Stomach (tissue), 8 donors: ENCODE measurements at regions not wholly inside any gene's neighbourhood (a gene's known extent, or its start where the extent isn't known, plus 50 kb on each side); places are given as distances from the start of the nearest gene placed in this dataset.

Experiments used
- DNase-seq, 2 donors: peaks; one replicate each; pipeline versions ENCODE4 v3.0.0 to v3.0.0-alpha.2; 2013 to 2019
- H3K27ac ChIP-seq, 5 donors: fragments of 200-600 bp in 4 of 5; sonication (generic) in 4 of 5; one replicate each; pipeline ENCODE4 v1.5.1; 2013 to 2019; ENCODE audit warnings: mild to moderate bottlenecking in 1 of 5, moderate library complexity in 1 of 5
- H3K27me3 ChIP-seq, 3 donors: fragments of 200-600 bp; sonication (generic); one replicate each; pipeline ENCODE4 v1.5.1; 2017 to 2019; ENCODE audit warnings: mixed run types in 1 of 3
- H3K36me3 ChIP-seq, 4 donors: fragments of 200-600 bp; sonication (generic); 1 replicate in 3 of 4; 2 replicates in 1 of 4; pipeline ENCODE4 v1.5.1; 2016 to 2019
- H3K4me1 ChIP-seq, 4 donors: fragments of 200-600 bp; sonication (generic); one replicate each; pipeline ENCODE4 v1.5.1; 2016 to 2019
- H3K4me3 ChIP-seq, 4 donors: fragments of 200-600 bp; sonication (generic) in 3 of 4; one replicate each; pipeline ENCODE4 v1.5.1; 2016 to 2019; ENCODE audit warnings: mild to moderate bottlenecking in 1 of 4
- H3K9me3 ChIP-seq, 4 donors: fragments of 200-600 bp; sonication (generic); one replicate each; pipeline ENCODE4 v1.5.1; 2016 to 2019
- EP300 ChIP-seq: sonication (generic); formaldehyde crosslinking; IDR thresholded peaks from one replicate; pipeline ENCODE4 v1.6.1; 2017; ENCODE audit warnings: antibody characterized with exemption
- POLR2A ChIP-seq, 4 donors: fragments of 450-650 bp; IDR thresholded peaks; one replicate each; pipeline ENCODE4 v1.6.1; 2016; ENCODE audit warnings: antibody characterized with exemption in 4 of 4, control low read depth in 2 of 4, mild to moderate bottlenecking in 1 of 4, moderate library complexity in 1 of 4
- POLR2AphosphoS5 ChIP-seq, 3 donors: sonication (generic); formaldehyde crosslinking; IDR thresholded peaks; one replicate each; pipeline ENCODE4 v1.6.1; 2016; ENCODE audit warnings: antibody characterized with exemption in 3 of 3
- WGBS, 5 donors: extraction: QIAGEN DNeasy Blood & Tissue Kit in 3 of 5; methylation state at CpG; one replicate each; pipeline versions ENCODE4 v1.1.5 to v1.1.7; 2013 to 2018; 5-methylcytosine and 5-hydroxymethylcytosine counted together
- intact Hi-C: fragments of 100-400 bp; cut with DNase I; formaldehyde crosslinking; loops from one replicate; pipeline ENCODE4 v1.15.1; 2023; ENCODE audit warnings: low total_unique reads
- TF ChIP-seq, protein P1 (sequence below), 7 experiments: fragments of 450-650 bp in 4 of 7; fragments of 200-600 bp in 3 of 7; sonication (generic) in 3 of 7; IDR thresholded peaks; one replicate each; pipeline ENCODE4 v1.5.1; 2016 to 2019; ENCODE audit warnings: antibody characterized with exemption in 7 of 7, control low read depth in 2 of 7, mild to moderate bottlenecking in 1 of 7
- donor health status: healthy with polysubstance abuse.
- donor health status: Bipolar disorder and iron deficiency.
- donor health status: healthy.

DNA sequence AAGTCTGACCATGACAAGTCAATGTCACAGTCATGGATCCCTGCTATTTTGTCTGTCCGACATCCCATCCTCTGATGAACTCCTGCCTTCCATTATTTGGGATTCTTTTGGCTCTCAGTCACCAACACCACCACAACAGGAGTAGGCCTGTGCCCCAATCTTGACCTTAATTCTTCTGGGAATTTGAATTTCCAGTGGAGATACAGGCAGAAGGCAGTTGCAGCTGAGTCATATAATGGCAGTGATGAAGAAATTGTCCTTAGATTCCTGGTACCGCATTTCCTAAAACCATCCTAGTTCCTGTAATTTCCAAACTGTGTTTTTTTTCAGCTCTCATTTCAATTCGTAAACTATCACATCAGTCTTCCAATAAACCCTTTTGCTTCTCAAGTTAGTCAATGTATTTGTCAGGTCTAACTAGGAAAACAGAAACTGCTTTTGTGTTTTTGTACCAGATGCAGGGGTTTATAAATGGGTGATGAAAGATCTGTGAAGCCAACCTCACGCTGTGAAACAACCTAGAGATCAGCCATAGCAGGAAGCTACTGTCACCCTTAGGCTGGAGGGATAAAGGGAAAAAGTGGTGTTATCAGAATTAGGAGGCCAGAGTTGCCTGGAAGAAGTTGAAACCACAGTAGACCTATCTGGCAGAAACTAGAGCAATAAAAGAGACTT lies 126.3 kb upstream of the TMEM108 start:
- Histone ChIP-seq H3K27ac (no peak overlapping the region), H3K36me3 (no peaks in the 10 kb centered on the region), H3K27me3 (no peaks in the 10 kb centered on the region), H3K9me3 (no peaks in the 10 kb centered on the region), H3K4me3 (no peak overlapping the region), H3K4me1 (no peaks in the 10 kb centered on the region)
- TF ChIP-seq POLR2AphosphoS5 (IDR thresholded peaks at IDR 0.05) = no peak
- intact Hi-C loops = no loop called here
- no peak for DNase-seq
- 64 to 86% (median 75%) methylated on average over 4 of the region's 4 CpGs for WGBS, 5 donors

- no peak for DNase-seq
- Histone ChIP-seq H3K27ac (no peak overlapping the region), H3K27me3 (no peaks in the 10 kb centered on the region), H3K36me3 (no peaks in the 10 kb centered on the region), H3K4me1 (no peaks in the 10 kb centered on the region), H3K4me3 (no peak overlapping the region), H3K9me3 (no peaks in the 10 kb centered on the region)
- intact Hi-C loops = no loop called here
- TF ChIP-seq, protein P1, sequence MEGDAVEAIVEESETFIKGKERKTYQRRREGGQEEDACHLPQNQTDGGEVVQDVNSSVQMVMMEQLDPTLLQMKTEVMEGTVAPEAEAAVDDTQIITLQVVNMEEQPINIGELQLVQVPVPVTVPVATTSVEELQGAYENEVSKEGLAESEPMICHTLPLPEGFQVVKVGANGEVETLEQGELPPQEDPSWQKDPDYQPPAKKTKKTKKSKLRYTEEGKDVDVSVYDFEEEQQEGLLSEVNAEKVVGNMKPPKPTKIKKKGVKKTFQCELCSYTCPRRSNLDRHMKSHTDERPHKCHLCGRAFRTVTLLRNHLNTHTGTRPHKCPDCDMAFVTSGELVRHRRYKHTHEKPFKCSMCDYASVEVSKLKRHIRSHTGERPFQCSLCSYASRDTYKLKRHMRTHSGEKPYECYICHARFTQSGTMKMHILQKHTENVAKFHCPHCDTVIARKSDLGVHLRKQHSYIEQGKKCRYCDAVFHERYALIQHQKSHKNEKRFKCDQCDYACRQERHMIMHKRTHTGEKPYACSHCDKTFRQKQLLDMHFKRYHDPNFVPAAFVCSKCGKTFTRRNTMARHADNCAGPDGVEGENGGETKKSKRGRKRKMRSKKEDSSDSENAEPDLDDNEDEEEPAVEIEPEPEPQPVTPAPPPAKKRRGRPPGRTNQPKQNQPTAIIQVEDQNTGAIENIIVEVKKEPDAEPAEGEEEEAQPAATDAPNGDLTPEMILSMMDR (IDR thresholded peaks at IDR 0.05) = no peak
- TF ChIP-seq EP300 (no peak), POLR2A (IDR thresholded peaks at IDR 0.05) (no peak)
- WGBS, 5 donors = 92 to 95% (median 94%) methylated on average over 8 to 10 of the region's 10 CpGs
Observed at GRCh38 chr3:132907293-132907692, 130.9 kb upstream of the TMEM108 start.

DNA sequence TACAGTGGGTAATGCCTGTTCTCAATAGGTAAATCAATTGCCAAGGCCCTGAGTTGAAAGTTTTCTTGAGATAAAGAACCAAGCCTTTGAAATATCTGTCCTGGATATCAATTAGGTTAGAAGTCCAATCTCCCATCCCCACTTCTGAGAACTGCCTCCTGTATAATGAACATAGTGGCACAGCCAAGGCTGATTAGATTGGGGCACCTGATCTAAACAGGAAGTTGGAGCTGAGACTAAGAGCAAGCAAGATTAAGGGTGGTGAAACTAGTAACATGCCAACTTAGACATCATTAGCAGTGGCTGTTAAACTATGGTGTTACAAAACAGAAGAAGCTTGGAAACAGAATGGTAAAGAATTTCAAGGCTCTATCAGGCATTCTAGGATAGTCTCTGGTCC lies 137.7 kb upstream of the TMEM108 start:
- TF ChIP-seq POLR2AphosphoS5 (IDR thresholded peaks at IDR 0.05) = peak in 1 of 3 donors; percentile 72
- TF ChIP-seq EP300 = no peak
- TF ChIP-seq, protein P1 (IDR thresholded peaks at IDR 0.05) = no peak
- no peaks in the 10 kb centered on the region for H3K4me1 ChIP-seq
- no peaks in the 10 kb centered on the region for H3K9me3 ChIP-seq
- intact Hi-C loops = no loop called here
- H3K27me3 ChIP-seq = no peaks in the 10 kb centered on the region
- H3K4me3 ChIP-seq = no peak overlapping the region
- H3K36me3 ChIP-seq = no peaks in the 10 kb centered on the region
- H3K27ac ChIP-seq = no peak overlapping the region
- peak in 1 of 2 donors; percentile 6 for DNase-seq

GRCh38 chr3:132898141-132898540 lies 140.1 kb upstream of the TMEM108 start:
- 85 to 91% (median 86%) methylated on average over 5 of the region's 5 CpGs for WGBS, 5 donors
- TF ChIP-seq POLR2A (IDR thresholded peaks at IDR 0.05) (no peak), EP300 (no peak), POLR2AphosphoS5 (IDR thresholded peaks at IDR 0.05) (no peak)
- TF ChIP-seq, protein P1 (IDR thresholded peaks at IDR 0.05) = no peak
- no peak overlapping the region for H3K4me3 ChIP-seq

DNA sequence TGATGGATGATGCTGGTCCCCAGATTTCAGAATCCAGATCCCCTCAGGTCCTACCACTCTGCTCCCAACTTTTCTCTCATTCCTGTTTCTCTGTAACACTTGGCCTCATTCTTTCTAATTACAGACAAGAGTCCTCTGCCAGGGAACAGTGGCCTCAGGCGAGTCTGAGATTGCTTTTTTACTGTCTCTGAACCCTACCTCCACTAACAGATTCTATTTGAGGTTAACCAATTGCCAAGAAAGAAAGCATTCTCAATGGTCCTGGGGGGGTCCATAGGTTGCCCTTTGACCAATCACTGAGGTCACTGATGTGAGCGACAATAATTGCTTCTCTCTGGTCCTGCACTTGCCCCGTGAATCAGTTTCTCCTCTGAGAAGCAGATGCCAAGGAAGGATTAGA lies 145.2 kb upstream of the TMEM108 start:
- H3K36me3 ChIP-seq = no peaks in the 10 kb centered on the region
- no peaks in the 10 kb centered on the region for H3K9me3 ChIP-seq
- no peaks in the 10 kb centered on the region for H3K27me3 ChIP-seq
- intact Hi-C loops = no loop called here
- H3K27ac ChIP-seq = no peak overlapping the region
- H3K4me1 ChIP-seq = no peaks in the 10 kb centered on the region
- TF ChIP-seq POLR2AphosphoS5 (IDR thresholded peaks at IDR 0.05) = no peak
- no peak for TF ChIP-seq POLR2A (IDR thresholded peaks at IDR 0.05)
- TF ChIP-seq EP300 = no peak
- TF ChIP-seq, protein P1 (IDR thresholded peaks at IDR 0.05) = no peak
- DNase-seq = no peak
- 83 to 94% (median 89%) methylated on average over 3 of the region's 3 CpGs for WGBS, 5 donors
- no peak overlapping the region for H3K4me3 ChIP-seq

More at GRCh38 chr3:132898141-132898540, 140.1 kb upstream of the TMEM108 start:
- Histone ChIP-seq H3K36me3 (no peaks in the 10 kb centered on the region), H3K9me3 (no peaks in the 10 kb centered on the region), H3K27ac (no peak overlapping the region), H3K27me3 (no peaks in the 10 kb centered on the region), H3K4me1 (no peaks in the 10 kb centered on the region)
- intact Hi-C loops = no loop called here
- no peak for DNase-seq
